ENCODE measurements at regions not wholly inside any gene's neighbourhood (a gene's known extent, or its start where the extent isn't known, plus 50 kb on each side); places are given as distances from the start of the nearest gene placed in this dataset.

- no peak for DNase-seq (ENCODE audit: low spot score)
Observed at GRCh38 chr2:126748188-126748760, 92.3 kb downstream of the GYPC start.

- no peak for DNase-seq (ENCODE audit: low spot score)
Observed at GRCh38 chr2:126748929-126749518, 93.1 kb downstream of the GYPC start.

GRCh38 chr2:126749537-126749936 is 93.6 kb downstream of the GYPC start:
- DNase-seq (ENCODE audit: low spot score) = no peak

- no peak for DNase-seq (ENCODE audit: low spot score)
Observed at GRCh38 chr2:126750506-126750905, 94.5 kb downstream of the GYPC start.

GRCh38 chr2:126751477-126751876 is 95.5 kb downstream of the GYPC start:
- no peak for DNase-seq (ENCODE audit: low spot score)

GRCh38 chr2:126752876-126753275 is 96.9 kb downstream of the GYPC start:
- DNase-seq (ENCODE audit: low spot score) = no peak

- no peak for DNase-seq (ENCODE audit: low spot score)
Observed at GRCh38 chr2:126753501-126754212, 97.7 kb downstream of the GYPC start.

GRCh38 chr2:126754240-126755004 is 98.5 kb downstream of the GYPC start:
- DNase-seq (ENCODE audit: low spot score) = no peak

- DNase-seq (ENCODE audit: low spot score) = no peak
Observed at GRCh38 chr2:126756125-126756524, 100.2 kb downstream of the GYPC start.

- no peak for DNase-seq (ENCODE audit: low spot score)
Observed at GRCh38 chr2:126761256-126761980, 105.5 kb downstream of the GYPC start.

- no peak for DNase-seq (ENCODE audit: low spot score)
Observed at GRCh38 chr2:126761981-126762878, 106.3 kb downstream of the GYPC start.

- no peak for DNase-seq (ENCODE audit: low spot score)
Observed at GRCh38 chr2:126764686-126765265, 108.8 kb downstream of the GYPC start.

GRCh38 chr2:126765395-126765794 is 109.4 kb downstream of the GYPC start:
- DNase-seq (ENCODE audit: low spot score) = no peak

- no peak for DNase-seq (ENCODE audit: low spot score)
Observed at GRCh38 chr2:126766295-126766968, 110.5 kb downstream of the GYPC start.

GRCh38 chr2:126766969-126767296 is 111.0 kb downstream of the GYPC start:
- no peak for DNase-seq (ENCODE audit: low spot score)

GRCh38 chr2:126769118-126769517 is 113.2 kb downstream of the GYPC start:
- DNase-seq (ENCODE audit: low spot score) = no peak

- DNase-seq (ENCODE audit: low spot score) = no peak
Observed at GRCh38 chr2:126770466-126770865, 114.5 kb downstream of the GYPC start.

GRCh38 chr2:126771094-126771493 is 115.1 kb downstream of the GYPC start:
- no peak for DNase-seq (ENCODE audit: low spot score)

GRCh38 chr2:126771501-126772195 is 115.7 kb downstream of the GYPC start:
- DNase-seq (ENCODE audit: low spot score) = no peak

- no peak for DNase-seq (ENCODE audit: low spot score)
Observed at GRCh38 chr2:126774290-126774689, 118.3 kb downstream of the GYPC start.

Measured in kidney tubule cell (primary cell).